ENCODE measurements at regions not wholly inside any gene's neighbourhood (a gene's known extent, or its start where the extent isn't known, plus 50 kb on each side); places are given as distances from the start of the nearest gene placed in this dataset.

- DNase-seq (ENCODE audit: low read depth in 2 of 2): no peak
Observed at GRCh38 chr2:18379870-18380269, 180.6 kb downstream of the RDH14 start.

- DNase-seq (ENCODE audit: low read depth in 2 of 2): no peak
Observed at GRCh38 chr2:18378020-18378653, 182.3 kb downstream of the RDH14 start.

GRCh38 chr2:18376936-18377335 is 183.5 kb downstream of the RDH14 start:
- DNase-seq (ENCODE audit: low read depth in 2 of 2): no peak

GRCh38 chr2:18373664-18374063 is 186.8 kb downstream of the RDH14 start:
- no peak for DNase-seq (ENCODE audit: low read depth in 2 of 2)

GRCh38 chr2:18373081-18373480 is 187.4 kb downstream of the RDH14 start:
- no peak for DNase-seq (ENCODE audit: low read depth in 2 of 2)

- no peak for DNase-seq (ENCODE audit: low read depth in 2 of 2)
Observed at GRCh38 chr2:18372641-18373040, 187.8 kb downstream of the RDH14 start.

- no peak for DNase-seq (ENCODE audit: low read depth in 2 of 2)
Observed at GRCh38 chr2:18369760-18370159, 190.7 kb downstream of the RDH14 start.

- no peak for DNase-seq (ENCODE audit: low read depth in 2 of 2)
Observed at GRCh38 chr2:18368008-18368407, 192.4 kb downstream of the RDH14 start.

GRCh38 chr2:18365342-18365741 is 195.1 kb downstream of the RDH14 start:
- DNase-seq (ENCODE audit: low read depth in 2 of 2): no peak

- DNase-seq (ENCODE audit: low read depth in 2 of 2): no peak
Observed at GRCh38 chr2:18363348-18363747, 197.1 kb downstream of the RDH14 start.

GRCh38 chr2:18362696-18363095 is 197.8 kb downstream of the RDH14 start:
- no peak for DNase-seq (ENCODE audit: low read depth in 2 of 2)

- no peak for DNase-seq (ENCODE audit: low read depth in 2 of 2)
Observed at GRCh38 chr2:18357537-18357936, 202.9 kb downstream of the RDH14 start.

GRCh38 chr2:18356676-18357075 is 203.8 kb downstream of the RDH14 start:
- DNase-seq (ENCODE audit: low read depth in 2 of 2): no peak

- no peak for DNase-seq (ENCODE audit: low read depth in 2 of 2)
Observed at GRCh38 chr2:18349421-18349820, 211.0 kb downstream of the RDH14 start.

- no peak for DNase-seq (ENCODE audit: low read depth in 2 of 2)
Observed at GRCh38 chr2:18346874-18347273, 213.6 kb downstream of the RDH14 start.

- DNase-seq (ENCODE audit: low read depth in 2 of 2): no peak
Observed at GRCh38 chr2:18346344-18346743, 214.1 kb downstream of the RDH14 start.

GRCh38 chr2:18345848-18346247 is 214.6 kb downstream of the RDH14 start:
- no peak for DNase-seq (ENCODE audit: low read depth in 2 of 2)

GRCh38 chr2:18342901-18343300 is 217.6 kb downstream of the RDH14 start:
- DNase-seq (ENCODE audit: low read depth in 2 of 2): no peak

GRCh38 chr2:18339326-18339725 is 221.1 kb downstream of the RDH14 start:
- DNase-seq (ENCODE audit: low read depth in 2 of 2): no peak

GRCh38 chr2:18336975-18337374 is 223.5 kb downstream of the RDH14 start:
- DNase-seq (ENCODE audit: low read depth in 2 of 2): no peak

GRCh38 chr2:18332477-18332876 is 228.0 kb downstream of the RDH14 start:
- no peak for DNase-seq (ENCODE audit: low read depth in 2 of 2)

- DNase-seq (ENCODE audit: low read depth in 2 of 2): no peak
Observed at GRCh38 chr2:18325118-18325517, 235.3 kb downstream of the RDH14 start.

GRCh38 chr2:18319987-18320386 is 240.5 kb downstream of the RDH14 start:
- DNase-seq (ENCODE audit: low read depth in 2 of 2): no peak

GRCh38 chr2:18317017-18317416 is 243.4 kb downstream of the RDH14 start:
- no peak for DNase-seq (ENCODE audit: low read depth in 2 of 2)
